ENCODE measurements at regions not wholly inside any gene's neighbourhood (a gene's known extent, or its start where the extent isn't known, plus 50 kb on each side); places are given as distances from the start of the nearest gene placed in this dataset.

GRCh38 chr21:34009193-34009592, 64.2 kb upstream of the MRPS6 start:
- TF ChIP-seq CTCF (IDR thresholded peaks at IDR 0.05) (no peak), POLR2A (IDR thresholded peaks at IDR 0.05) (no peak), POLR2AphosphoS5 (IDR thresholded peaks at IDR 0.05) (no peak)
